ENCODE measurements at regions not wholly inside any gene's neighbourhood (a gene's known extent, or its start where the extent isn't known, plus 50 kb on each side); places are given as distances from the start of the nearest gene placed in this dataset.
A peak's percentile ranks its signal among the peaks of the same experiment; 100 is the strongest.

DNA sequence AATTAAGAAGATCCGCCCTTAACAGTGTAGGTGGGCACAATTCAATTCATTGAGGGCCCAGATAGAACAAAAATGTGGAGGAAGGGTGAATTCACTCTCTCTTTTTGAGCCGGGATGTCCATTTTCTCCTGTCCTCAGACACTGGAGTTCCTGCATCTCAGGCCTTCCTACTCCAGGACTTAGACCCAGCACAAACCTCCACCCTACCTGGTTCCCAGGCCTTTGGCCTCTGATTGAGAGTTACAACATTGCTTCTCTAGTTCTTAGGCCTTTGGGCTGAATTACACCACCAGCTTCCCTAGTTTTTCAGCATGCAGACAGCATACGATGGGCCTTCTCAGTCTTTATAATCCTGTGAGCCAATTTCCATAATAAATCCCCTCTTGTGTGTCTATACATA is 87.8 kb upstream of the TMEM17 start:
- Histone ChIP-seq H3K9me3 (no peaks in the 10 kb centered on the region), H3K79me2 (ENCODE audit: insufficient read depth) (no peaks in the 10 kb centered on the region), H3K9ac (no peak overlapping the region), H3K9me2 (no peaks in the 10 kb centered on the region), H4K20me1 (ENCODE audit: insufficient read depth) (no peaks in the 10 kb centered on the region), H2AFZ (ENCODE audit: low read depth) (no peak overlapping the region), H3K4me2 (no peak overlapping the region), H3K4me1 (ENCODE audit: control insufficient read depth in 1 of 2, insufficient read depth in 2 of 2, low read depth in 1 of 2, low read length in 1 of 2) (peaks cover 12 to 27% of the 10 kb centered on the region in 2 experiments; a peak in 3 of 4 replicates), H3K36me3 (replicated peaks in 1 of 2; ENCODE audit: control insufficient read depth in 1 of 2, insufficient read depth in 2 of 2, low read length in 1 of 2) (no peaks in the 10 kb centered on the region), H3K27me3 (ENCODE audit: insufficient read depth) (no peaks in the 10 kb centered on the region), H3K4me3 (ENCODE audit: low read depth in 2 of 2, low read length in 1 of 2) (no peak overlapping the region), H3F3A (replicated peaks; ENCODE audit: insufficient read depth) (peaks cover 32% of the 10 kb centered on the region), H3K27ac (ENCODE audit: low read depth in 2 of 2, low read length in 1 of 2) (no peak overlapping the region)
- 94% methylated on average over 3 of the region's 3 CpGs for WGBS (ENCODE audit: low lambda C conversion rate)
- no peak for DNase-seq
- ChIA-PET POLR2A (no interaction called here), CTCF (no interaction called here)
- TF ChIP-seq GABPA (IDR thresholded peaks at IDR 0.05; ENCODE audit: low read depth) (no peak), RCOR1 (IDR thresholded peaks at IDR 0.05; ENCODE audit: low read length) (no peak), GATA2 (CRISPR knock-in tag; IDR thresholded peaks at IDR 0.05) (no peak), SMC3 (IDR thresholded peaks at IDR 0.05; ENCODE audit: low read depth, low read length) (no peak), TAF1 (IDR thresholded peaks at IDR 0.05; ENCODE audit: borderline replicate concordance, low read depth, low read length) (no peak), RXRA (IDR thresholded peaks at IDR 0.05; ENCODE audit: borderline replicate concordance, low read depth) (no peak), CHD2 (IDR thresholded peaks at IDR 0.05; ENCODE audit: low read length, partially characterized antibody) (no peak), NRF1 (IDR thresholded peaks at IDR 0.05; ENCODE audit: low read depth, low read length) (no peak), JUND (IDR thresholded peaks at IDR 0.05) (no peak)

DNA sequence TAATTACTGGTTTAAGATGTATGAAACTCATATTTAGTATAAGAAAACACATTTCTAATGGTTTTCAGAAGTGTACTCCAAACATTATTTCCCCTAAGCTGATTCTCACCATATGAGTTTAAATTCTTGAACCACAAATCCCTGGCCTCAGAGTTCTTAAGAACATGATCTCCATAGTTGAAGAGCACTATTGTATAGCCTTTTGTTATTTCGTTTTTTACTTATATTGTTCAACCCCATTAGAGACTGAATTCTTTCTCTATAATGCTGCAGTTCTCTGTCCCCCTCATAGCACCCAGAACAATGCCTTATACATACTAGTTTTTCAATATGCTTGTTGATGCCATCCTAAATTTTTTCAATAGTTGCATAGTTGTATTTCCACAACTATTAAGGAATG is 85.5 kb upstream of the TMEM17 start:
- ChIA-PET POLR2A (no interaction called here), CTCF (no interaction called here)
- TF ChIP-seq SMC3 (IDR thresholded peaks at IDR 0.05; ENCODE audit: low read depth, low read length) (no peak), TAF1 (IDR thresholded peaks at IDR 0.05; ENCODE audit: borderline replicate concordance, low read depth, low read length) (no peak), RXRA (IDR thresholded peaks at IDR 0.05; ENCODE audit: borderline replicate concordance, low read depth) (no peak), NFIC (IDR thresholded peaks at IDR 0.05; ENCODE audit: borderline replicate concordance) (no peak), FOSL2 (IDR thresholded peaks at IDR 0.05; ENCODE audit: borderline replicate concordance, low read depth) (no peak)
- TF ChIP-seq, protein P1, sequence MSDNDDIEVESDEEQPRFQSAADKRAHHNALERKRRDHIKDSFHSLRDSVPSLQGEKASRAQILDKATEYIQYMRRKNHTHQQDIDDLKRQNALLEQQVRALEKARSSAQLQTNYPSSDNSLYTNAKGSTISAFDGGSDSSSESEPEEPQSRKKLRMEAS (IDR thresholded peaks at IDR 0.05; ENCODE audit: low read depth) = no peak
- H3K27me3 ChIP-seq (ENCODE audit: insufficient read depth) = no peaks in the 10 kb centered on the region
- H3K4me3 ChIP-seq (ENCODE audit: low read depth in 2 of 2, low read length in 1 of 2) = no peak overlapping the region
- H3K27ac ChIP-seq (ENCODE audit: low read depth in 2 of 2, low read length in 1 of 2) = no peak overlapping the region
- peaks cover 7 to 15% of the 10 kb centered on the region in 2 experiments; a peak in 3 of 4 replicates for H3K4me1 ChIP-seq (ENCODE audit: control insufficient read depth in 1 of 2, insufficient read depth in 2 of 2, low read depth in 1 of 2, low read length in 1 of 2)
- H3K4me2 ChIP-seq = no peak overlapping the region
- H3F3A ChIP-seq (replicated peaks; ENCODE audit: insufficient read depth) = peaks cover 14% of the 10 kb centered on the region
- H3K9me2 ChIP-seq = no peaks in the 10 kb centered on the region
- H3K9me3 ChIP-seq = no peaks in the 10 kb centered on the region
- no peaks in the 10 kb centered on the region for H4K20me1 ChIP-seq (ENCODE audit: insufficient read depth)
- 69% methylated on average over 1 of the region's 1 CpG for WGBS (ENCODE audit: low lambda C conversion rate)
- H2AFZ ChIP-seq (ENCODE audit: low read depth) = no peak overlapping the region
- no peak for DNase-seq
- no peaks in the 10 kb centered on the region for H3K36me3 ChIP-seq (replicated peaks in 1 of 2; ENCODE audit: control insufficient read depth in 1 of 2, insufficient read depth in 2 of 2, low read length in 1 of 2)
- no peak overlapping the region for H3K9ac ChIP-seq
- no peaks in the 10 kb centered on the region for H3K79me2 ChIP-seq (ENCODE audit: insufficient read depth)

DNA sequence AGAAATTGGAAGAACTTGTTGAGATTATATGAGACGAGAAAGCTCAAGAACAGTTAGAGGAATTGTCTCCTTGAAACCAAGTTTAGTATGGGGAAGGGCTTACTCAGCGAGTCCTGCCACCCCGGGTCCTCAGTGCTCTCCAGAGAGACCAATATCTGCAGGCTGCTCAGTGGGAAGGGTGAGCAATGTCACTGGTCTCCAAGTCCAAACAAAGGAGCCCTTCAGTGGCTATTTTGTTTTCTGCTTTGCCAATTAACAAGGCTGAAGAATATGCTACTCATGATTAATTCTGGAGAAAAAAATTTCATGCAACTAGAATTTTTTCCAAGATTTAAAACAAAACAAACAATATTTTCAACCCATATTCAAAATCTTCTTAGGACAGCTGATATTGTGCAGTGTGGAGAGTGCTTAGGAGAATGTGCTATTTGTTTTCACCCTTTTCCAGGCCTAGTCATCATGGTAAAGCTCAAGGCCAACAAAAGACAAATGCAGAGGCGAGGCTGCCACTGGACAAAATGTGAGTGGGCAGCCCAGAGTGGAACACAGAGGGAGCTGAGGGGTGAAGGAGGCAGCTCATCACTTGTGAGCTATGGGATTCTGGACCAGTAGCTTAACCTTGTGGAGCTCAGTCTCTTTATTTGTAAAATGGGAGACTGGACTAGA is 83.8 kb upstream of the TMEM17 start:
- Histone ChIP-seq H3K4me3 (ENCODE audit: low read depth in 2 of 2, low read length in 1 of 2) (no peak overlapping the region), H3K79me2 (ENCODE audit: insufficient read depth) (no peaks in the 10 kb centered on the region), H3K4me1 (ENCODE audit: control insufficient read depth in 1 of 2, insufficient read depth in 2 of 2, low read depth in 1 of 2, low read length in 1 of 2) (peaks cover 0 to 8% of the 10 kb centered on the region in 2 experiments; a peak in 1 of 4 replicates), H3K9ac (no peak overlapping the region), H3K27ac (ENCODE audit: low read depth in 2 of 2, low read length in 1 of 2) (no peak overlapping the region), H3F3A (replicated peaks; ENCODE audit: insufficient read depth) (no peaks in the 10 kb centered on the region), H2AFZ (ENCODE audit: low read depth) (peak overlapping the region; percentile 48), H3K4me2 (no peak overlapping the region), H4K20me1 (ENCODE audit: insufficient read depth) (no peaks in the 10 kb centered on the region), H3K36me3 (replicated peaks in 1 of 2; ENCODE audit: control insufficient read depth in 1 of 2, insufficient read depth in 2 of 2, low read length in 1 of 2) (no peaks in the 10 kb centered on the region), H3K9me2 (no peaks in the 10 kb centered on the region), H3K9me3 (no peaks in the 10 kb centered on the region), H3K27me3 (ENCODE audit: insufficient read depth) (no peaks in the 10 kb centered on the region)
- CTCF ChIA-PET = no interaction called here
- WGBS (ENCODE audit: low lambda C conversion rate) = 94% methylated on average over 4 of the region's 4 CpGs
- DNase-seq = no peak
- TF ChIP-seq FOXM1 (IDR thresholded peaks at IDR 0.05; ENCODE audit: low read depth) (no peak), EP300 (IDR thresholded peaks at IDR 0.05; ENCODE audit: borderline replicate concordance in 1 of 2, low read depth in 1 of 2, low read length in 1 of 2) (no peak), NRF1 (IDR thresholded peaks at IDR 0.05; ENCODE audit: low read depth, low read length) (no peak), CHD2 (IDR thresholded peaks at IDR 0.05; ENCODE audit: low read length, partially characterized antibody) (no peak), MEF2A (IDR thresholded peaks at IDR 0.05; ENCODE audit: borderline replicate concordance, low read depth) (no peak), POLR2AphosphoS5 (IDR thresholded peaks at IDR 0.05; ENCODE audit: low read depth, low read length) (no peak), TEAD4 (IDR thresholded peaks at IDR 0.05; ENCODE audit: borderline replicate concordance, insufficient read depth) (no peak), RCOR1 (IDR thresholded peaks at IDR 0.05; ENCODE audit: low read length) (no peak), RXRA (IDR thresholded peaks at IDR 0.05; ENCODE audit: borderline replicate concordance, low read depth) (no peak)
- TF ChIP-seq, protein P2, sequence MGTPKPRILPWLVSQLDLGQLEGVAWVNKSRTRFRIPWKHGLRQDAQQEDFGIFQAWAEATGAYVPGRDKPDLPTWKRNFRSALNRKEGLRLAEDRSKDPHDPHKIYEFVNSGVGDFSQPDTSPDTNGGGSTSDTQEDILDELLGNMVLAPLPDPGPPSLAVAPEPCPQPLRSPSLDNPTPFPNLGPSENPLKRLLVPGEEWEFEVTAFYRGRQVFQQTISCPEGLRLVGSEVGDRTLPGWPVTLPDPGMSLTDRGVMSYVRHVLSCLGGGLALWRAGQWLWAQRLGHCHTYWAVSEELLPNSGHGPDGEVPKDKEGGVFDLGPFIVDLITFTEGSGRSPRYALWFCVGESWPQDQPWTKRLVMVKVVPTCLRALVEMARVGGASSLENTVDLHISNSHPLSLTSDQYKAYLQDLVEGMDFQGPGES (IDR thresholded peaks at IDR 0.05; ENCODE audit: low read depth, low read length) = no peak
- TF ChIP-seq, protein P3, sequence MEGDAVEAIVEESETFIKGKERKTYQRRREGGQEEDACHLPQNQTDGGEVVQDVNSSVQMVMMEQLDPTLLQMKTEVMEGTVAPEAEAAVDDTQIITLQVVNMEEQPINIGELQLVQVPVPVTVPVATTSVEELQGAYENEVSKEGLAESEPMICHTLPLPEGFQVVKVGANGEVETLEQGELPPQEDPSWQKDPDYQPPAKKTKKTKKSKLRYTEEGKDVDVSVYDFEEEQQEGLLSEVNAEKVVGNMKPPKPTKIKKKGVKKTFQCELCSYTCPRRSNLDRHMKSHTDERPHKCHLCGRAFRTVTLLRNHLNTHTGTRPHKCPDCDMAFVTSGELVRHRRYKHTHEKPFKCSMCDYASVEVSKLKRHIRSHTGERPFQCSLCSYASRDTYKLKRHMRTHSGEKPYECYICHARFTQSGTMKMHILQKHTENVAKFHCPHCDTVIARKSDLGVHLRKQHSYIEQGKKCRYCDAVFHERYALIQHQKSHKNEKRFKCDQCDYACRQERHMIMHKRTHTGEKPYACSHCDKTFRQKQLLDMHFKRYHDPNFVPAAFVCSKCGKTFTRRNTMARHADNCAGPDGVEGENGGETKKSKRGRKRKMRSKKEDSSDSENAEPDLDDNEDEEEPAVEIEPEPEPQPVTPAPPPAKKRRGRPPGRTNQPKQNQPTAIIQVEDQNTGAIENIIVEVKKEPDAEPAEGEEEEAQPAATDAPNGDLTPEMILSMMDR (IDR thresholded peaks at IDR 0.05) = no peak
- POLR2A ChIA-PET = no interaction called here

All from SK-N-SH (cell line).